T-cell (primary cell): ENCODE measurements at regions not wholly inside any gene's neighbourhood (a gene's known extent, or its start where the extent isn't known, plus 50 kb on each side); places are given as distances from the start of the nearest gene placed in this dataset.

ENCODE experiments used
- ATAC-seq, 4 experiments: fragments of 200-7000 bp in 3 of 4; fragments of 150-1000 bp in 1 of 4; cut with Tn5 transposase; replicated peaks in 1 of 4; 1 replicate in 3 of 4; 2 replicates in 1 of 4; pipeline ENCODE4 v1.10.0; 2021; ENCODE audit warnings: moderate library complexity in 3 of 4, mild to moderate bottlenecking in 2 of 4, moderate number of reproducible peaks in 1 of 4
- CTCF ChIA-PET, 2 donors: fragments of 300-600 bp; sonication (Branson Sonifier 250); formaldehyde crosslinking; loops; one replicate each; lab custom pipeline; 2022; ENCODE audit warnings: antibody characterized with exemption in 2 of 2; lab: Charles Lee
- POLR2A ChIA-PET, 2 donors: fragments of 300-600 bp; sonication (Branson Sonifier 250); formaldehyde crosslinking; loops; one replicate each; lab custom pipeline; 2022; ENCODE audit warnings: antibody characterized with exemption in 2 of 2; lab: Charles Lee
- DNase-seq, 35 experiments: peaks; one replicate each; pipeline versions ENCODE4 v3.0.0 to v3.0.0-alpha.2; 2013 to 2023
- H3K27ac ChIP-seq: one replicate; pipeline ENCODE4 v1.5.1; 2013; ENCODE audit warnings: low read length
- H3K27me3 ChIP-seq, 2 experiments: replicated peaks in 1 of 2; 1 replicate in 1 of 2; 2 replicates in 1 of 2; pipeline versions ENCODE4 v1.6.1 to v1.7.0; 2013; ENCODE audit warnings: low read length in 1 of 2, mixed read lengths in 1 of 2; ENCODE audit not compliant: control insufficient read depth in 2 of 2, insufficient read depth in 2 of 2; ENCODE audit errors: extremely low read depth in 1 of 2
- H3K36me3 ChIP-seq, 2 donors: 1 replicate in 1 of 2; 2 replicates in 1 of 2; pipeline versions ENCODE4 v1.6.1 to v1.7.0; 2013; ENCODE audit warnings: low read length in 1 of 2; ENCODE audit not compliant: control insufficient read depth in 2 of 2, insufficient read depth in 1 of 2; ENCODE audit errors: extremely low read depth in 1 of 2
- H3K4me1 ChIP-seq, 2 experiments: 1 replicate in 1 of 2; 2 replicates in 1 of 2; pipeline versions ENCODE4 v1.6.1 to v1.7.0; 2013; ENCODE audit warnings: low read length in 2 of 2, mixed read lengths in 1 of 2; ENCODE audit not compliant: insufficient read depth in 2 of 2, control insufficient read depth in 1 of 2; ENCODE audit errors: extremely low read depth in 1 of 2
- H3K4me3 ChIP-seq, 2 donors: 1 replicate in 1 of 2; 2 replicates in 1 of 2; pipeline versions ENCODE4 v1.5.1 to v1.7.0; 2013; ENCODE audit warnings: mild to moderate bottlenecking in 2 of 2, low read length in 1 of 2, moderate library complexity in 1 of 2; ENCODE audit not compliant: control insufficient read depth in 1 of 2; ENCODE audit errors: extremely low read depth in 1 of 2
- H3K9me3 ChIP-seq: 2 replicates; pipeline ENCODE4 v1.7.0; 2013
- H3K27ac Mint-ChIP-seq, 2 donors: one replicate each; pipeline ENCODE4 v1.8.0; 2020 to 2021; ENCODE audit warnings: mild to moderate bottlenecking in 2 of 2, mixed read lengths in 2 of 2
- H3K27me3 Mint-ChIP-seq, 2 donors: one replicate each; pipeline ENCODE4 v1.8.0; 2021 to 2022; ENCODE audit warnings: mixed read lengths in 2 of 2
- H3K36me3 Mint-ChIP-seq: one replicate; pipeline ENCODE4 v1.8.0; 2021; ENCODE audit warnings: mixed read lengths
- H3K4me1 Mint-ChIP-seq, 3 donors: one replicate each; pipeline ENCODE4 v1.8.0; 2020 to 2022; ENCODE audit warnings: mixed read lengths in 3 of 3, mild to moderate bottlenecking in 1 of 3
- H3K4me3 Mint-ChIP-seq, 3 donors: one replicate each; pipeline ENCODE4 v1.8.0; 2020 to 2022; ENCODE audit warnings: mild to moderate bottlenecking in 3 of 3, mixed read lengths in 3 of 3, moderate library complexity in 3 of 3
- H3K9me3 Mint-ChIP-seq, 3 donors: one replicate each; pipeline ENCODE4 v1.8.0; 2020 to 2022; ENCODE audit warnings: mixed read lengths in 3 of 3
- WGBS: methylation state at CpG from one replicate; pipeline ENCODE4 v1.1.5; 2013; ENCODE audit warnings: missing lambda C conversion rate; ENCODE audit not compliant: insufficient coverage; 5-methylcytosine and 5-hydroxymethylcytosine counted together

GRCh38 chr3:66717806-66718205, 217.0 kb upstream of the LRIG1 start:
- Mint-ChIP-seq H3K9me3 (no peaks in the 10 kb centered on the region), H3K4me3 (no peak overlapping the region), H3K27me3 (peaks cover 4 to 8% of the 10 kb centered on the region in 2 donors), H3K4me1 (no peaks in the 10 kb centered on the region), H3K27ac (no peak overlapping the region), H3K36me3 (no peaks in the 10 kb centered on the region)
- ChIA-PET POLR2A (no interaction called here), CTCF (no interaction called here)
- no peak for DNase-seq
- ATAC-seq: no peak
- Histone ChIP-seq H3K4me1 (peaks cover 0 to 2% of the 10 kb centered on the region in 2 experiments), H3K4me3 (no peak overlapping the region), H3K9me3 (no peaks in the 10 kb centered on the region), H3K36me3 (no peaks in the 10 kb centered on the region), H3K27ac (no peak overlapping the region), H3K27me3 (no peaks in the 10 kb centered on the region)
- WGBS: no CpG with 5 or more reads among the region's 7 CpGs

- no peak overlapping the region for H3K27ac ChIP-seq
- 90% methylated on average over 5 of the region's 6 CpGs for WGBS
- CTCF ChIA-PET: no interaction called here
Observed at GRCh38 chr3:66719796-66720356, 219.1 kb upstream of the LRIG1 start.

DNA sequence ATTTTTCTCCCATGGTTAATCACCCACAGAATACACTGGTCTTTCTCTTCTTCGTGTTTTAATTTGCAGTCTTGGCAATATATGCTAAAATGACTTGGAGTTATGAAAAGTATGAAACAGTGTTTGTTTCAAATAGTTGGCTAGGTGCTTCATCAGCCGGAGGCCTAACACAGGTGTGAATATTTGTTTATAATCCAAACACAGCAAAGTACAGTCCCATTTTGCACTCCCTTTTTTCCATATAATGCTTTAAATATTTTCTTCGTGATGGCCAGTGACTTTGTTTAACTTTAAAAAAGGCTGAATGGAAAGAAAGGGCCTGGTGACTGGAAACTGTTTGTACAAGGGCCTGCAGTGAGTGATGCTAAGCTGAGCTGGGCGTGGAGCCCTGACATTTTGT, 219.7 kb upstream of the LRIG1 start:
- H3K9me3 ChIP-seq: no peaks in the 10 kb centered on the region
- DNase-seq: no peak
- H3K27ac Mint-ChIP-seq: no peak overlapping the region
- H3K9me3 Mint-ChIP-seq: no peaks in the 10 kb centered on the region
- WGBS: 100% methylated on average over 1 of the region's 4 CpGs
- H3K4me1 ChIP-seq: peaks cover 0 to 2% of the 10 kb centered on the region in 2 experiments
- no peak overlapping the region for H3K4me3 Mint-ChIP-seq
- H3K4me3 ChIP-seq: no peak overlapping the region
- no peaks in the 10 kb centered on the region for H3K36me3 Mint-ChIP-seq
- peaks cover 4 to 11% of the 10 kb centered on the region in 2 donors for H3K27me3 Mint-ChIP-seq
- no peak overlapping the region for H3K27ac ChIP-seq
- no peaks in the 10 kb centered on the region for H3K4me1 Mint-ChIP-seq
- H3K36me3 ChIP-seq: no peaks in the 10 kb centered on the region
- ChIA-PET CTCF (no interaction called here), POLR2A (no interaction called here)
- no peaks in the 10 kb centered on the region for H3K27me3 ChIP-seq
- no peak for ATAC-seq

More at GRCh38 chr3:66719796-66720356, 219.1 kb upstream of the LRIG1 start:
- Mint-ChIP-seq H3K27ac (no peak overlapping the region), H3K9me3 (no peaks in the 10 kb centered on the region), H3K4me3 (no peak overlapping the region), H3K27me3 (peaks cover 4 to 11% of the 10 kb centered on the region in 2 donors), H3K4me1 (no peaks in the 10 kb centered on the region), H3K36me3 (no peaks in the 10 kb centered on the region)
- H3K9me3 ChIP-seq: no peaks in the 10 kb centered on the region
- H3K27me3 ChIP-seq: no peaks in the 10 kb centered on the region
- DNase-seq (no peak), ATAC-seq (no peak)
- peaks cover 0 to 2% of the 10 kb centered on the region in 2 experiments for H3K4me1 ChIP-seq
- no peak overlapping the region for H3K4me3 ChIP-seq
- no peaks in the 10 kb centered on the region for H3K36me3 ChIP-seq
- POLR2A ChIA-PET: no interaction called here

DNA sequence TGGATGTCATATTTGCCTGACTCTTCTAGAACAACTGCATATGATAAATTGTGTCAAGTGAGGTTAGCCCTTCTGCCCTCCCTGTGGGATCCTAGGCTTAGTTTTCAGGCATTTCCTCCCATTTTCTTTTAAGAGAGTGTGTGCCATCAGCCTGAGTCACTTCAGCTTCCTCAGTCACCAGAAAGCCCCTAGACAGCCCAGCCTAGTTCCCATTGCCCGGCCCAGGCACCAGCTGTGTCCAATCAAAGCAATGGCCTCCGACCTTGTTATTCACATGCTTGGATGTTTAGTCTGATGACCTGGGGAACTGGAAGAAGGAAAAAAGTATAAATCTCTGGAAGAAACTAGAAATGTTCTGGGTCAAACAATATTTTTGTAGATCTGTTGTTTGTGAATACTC, 221.9 kb upstream of the LRIG1 start:
- Mint-ChIP-seq H3K4me3 (no peak overlapping the region), H3K27me3 (peaks cover 4 to 7% of the 10 kb centered on the region in 2 donors), H3K36me3 (no peaks in the 10 kb centered on the region), H3K27ac (no peak overlapping the region), H3K4me1 (no peaks in the 10 kb centered on the region), H3K9me3 (no peaks in the 10 kb centered on the region)
- POLR2A ChIA-PET: no interaction called here
- no peaks in the 10 kb centered on the region for H3K27me3 ChIP-seq
- CTCF ChIA-PET: no interaction called here
- no peaks in the 10 kb centered on the region for H3K36me3 ChIP-seq
- H3K27ac ChIP-seq: no peak overlapping the region
- H3K4me1 ChIP-seq: peaks cover 0 to 2% of the 10 kb centered on the region in 2 experiments
- ATAC-seq (no peak), DNase-seq (no peak)
- WGBS: 76% methylated on average over 2 of the region's 2 CpGs
- H3K4me3 ChIP-seq: no peak overlapping the region
- H3K9me3 ChIP-seq: no peaks in the 10 kb centered on the region

DNA sequence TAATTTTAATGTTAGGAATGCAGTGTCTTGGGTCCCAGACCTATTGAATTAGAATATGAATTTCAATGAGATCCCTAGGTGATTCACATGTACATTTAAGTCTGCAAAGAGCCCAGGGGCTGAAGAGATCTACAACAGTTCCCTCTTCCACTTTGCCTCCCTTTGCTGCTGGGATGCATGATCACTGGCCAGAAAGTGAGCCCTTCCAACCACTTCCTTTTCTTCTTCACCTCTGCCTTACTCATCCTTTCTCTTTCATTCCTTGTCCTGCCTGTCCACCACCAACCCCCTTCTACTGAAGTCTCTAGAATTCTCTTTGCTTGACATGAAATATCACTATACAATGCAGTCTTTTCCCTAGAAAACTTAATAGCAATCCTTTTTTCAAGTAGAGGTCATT, 222.4 kb upstream of the LRIG1 start:
- Histone ChIP-seq H3K4me1 (peaks cover 0 to 2% of the 10 kb centered on the region in 2 experiments), H3K4me3 (no peak overlapping the region), H3K9me3 (no peaks in the 10 kb centered on the region), H3K27ac (no peak overlapping the region), H3K27me3 (no peaks in the 10 kb centered on the region), H3K36me3 (no peaks in the 10 kb centered on the region)
- Mint-ChIP-seq H3K4me3 (no peak overlapping the region), H3K4me1 (no peaks in the 10 kb centered on the region), H3K27me3 (peaks cover 4 to 7% of the 10 kb centered on the region in 2 donors), H3K27ac (no peak overlapping the region), H3K36me3 (no peaks in the 10 kb centered on the region), H3K9me3 (no peaks in the 10 kb centered on the region)
- ATAC-seq: no peak
- CTCF ChIA-PET: no interaction called here
- no peak for DNase-seq
- POLR2A ChIA-PET: no interaction called here

DNA sequence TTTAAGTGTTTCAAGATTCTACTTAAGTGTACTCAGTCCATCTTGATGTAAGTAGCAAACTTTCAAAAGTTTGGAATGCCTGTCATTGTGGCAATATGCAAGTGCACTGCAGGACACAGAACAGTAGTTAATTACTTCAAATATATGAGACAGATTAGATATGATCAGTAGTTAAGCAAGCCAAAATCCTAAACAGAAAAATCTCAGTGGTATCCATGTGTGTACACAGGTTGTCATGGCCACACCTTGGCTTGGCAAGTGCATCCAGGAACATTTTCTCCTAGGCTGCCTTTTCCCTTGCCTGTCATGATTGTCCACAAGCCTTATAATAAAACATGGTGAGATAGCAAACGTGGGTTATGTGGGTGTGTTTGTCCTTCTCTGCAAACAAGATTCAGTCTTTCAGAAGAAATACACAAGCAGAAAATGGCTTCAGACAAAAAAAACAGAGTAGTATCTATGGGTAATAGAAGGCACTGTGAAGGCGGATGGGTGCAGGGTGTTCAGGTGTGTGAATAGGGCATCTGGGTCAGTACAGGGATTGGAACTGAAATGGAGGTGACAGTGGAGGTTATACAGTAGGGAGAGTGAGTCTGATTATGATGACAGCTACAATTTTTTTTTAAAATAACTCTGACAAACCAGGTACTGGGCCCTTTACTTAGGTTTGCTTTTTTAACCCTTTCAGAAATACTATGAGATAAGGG, 229.0 kb upstream of the LRIG1 start:
- Histone ChIP-seq H3K4me1 (no peaks in the 10 kb centered on the region), H3K27ac (no peak overlapping the region), H3K27me3 (peaks cover 0 to 2% of the 10 kb centered on the region in 2 experiments), H3K4me3 (no peak overlapping the region), H3K36me3 (no peaks in the 10 kb centered on the region), H3K9me3 (no peaks in the 10 kb centered on the region)
- peaks cover 0 to 3% (median 0%) of the 10 kb centered on the region in 3 donors for H3K9me3 Mint-ChIP-seq
- H3K4me1 Mint-ChIP-seq: no peaks in the 10 kb centered on the region
- 75% methylated on average over 2 of the region's 2 CpGs for WGBS
- DNase-seq: no peak
- CTCF ChIA-PET: no interaction called here
- POLR2A ChIA-PET: no interaction called here
- H3K27me3 Mint-ChIP-seq: peaks cover 2 to 11% of the 10 kb centered on the region in 2 donors
- H3K27ac Mint-ChIP-seq: no peak overlapping the region
- H3K36me3 Mint-ChIP-seq: no peaks in the 10 kb centered on the region
- ATAC-seq: no peak
- no peak overlapping the region for H3K4me3 Mint-ChIP-seq
